SJCRH30 (cell line): ENCODE measurements at regions not wholly inside any gene's neighbourhood (a gene's known extent, or its start where the extent isn't known, plus 50 kb on each side); places are given as distances from the start of the nearest gene placed in this dataset.

Source experiments
- DNase-seq, 2 experiments: peaks; one replicate each; pipeline ENCODE4 v3.0.0-alpha.2; 2015 to 2020
- H3K27ac ChIP-seq: fragments of 250-450 bp; sonication (Bioruptor Pico); 2 replicates; pipeline ENCODE4 v1.5.1; 2020; ENCODE audit warnings: mild to moderate bottlenecking, moderate library complexity
- H3K27me3 ChIP-seq: fragments of 250-450 bp; sonication (Bioruptor Pico); 2 replicates; pipeline ENCODE4 v1.5.1; 2020; ENCODE audit warnings: mild to moderate bottlenecking, moderate library complexity
- H3K36me3 ChIP-seq: fragments of 250-450 bp; sonication (Bioruptor Pico); 2 replicates; pipeline ENCODE4 v1.5.1; 2020; ENCODE audit warnings: mild to moderate bottlenecking, moderate library complexity
- H3K4me1 ChIP-seq: fragments of 250-450 bp; sonication (Bioruptor Pico); 2 replicates; pipeline ENCODE4 v1.5.1; 2020; ENCODE audit warnings: mild to moderate bottlenecking, moderate library complexity
- H3K4me3 ChIP-seq: fragments of 250-450 bp; sonication (Bioruptor Pico); 2 replicates; pipeline ENCODE4 v1.5.1; 2020; ENCODE audit warnings: mild to moderate bottlenecking, moderate library complexity
- H3K9me3 ChIP-seq: fragments of 250-450 bp; sonication (Bioruptor Pico); replicated peaks from 2 replicates; pipeline ENCODE4 v1.5.1; 2020; ENCODE audit warnings: mild to moderate bottlenecking, moderate library complexity

DNA sequence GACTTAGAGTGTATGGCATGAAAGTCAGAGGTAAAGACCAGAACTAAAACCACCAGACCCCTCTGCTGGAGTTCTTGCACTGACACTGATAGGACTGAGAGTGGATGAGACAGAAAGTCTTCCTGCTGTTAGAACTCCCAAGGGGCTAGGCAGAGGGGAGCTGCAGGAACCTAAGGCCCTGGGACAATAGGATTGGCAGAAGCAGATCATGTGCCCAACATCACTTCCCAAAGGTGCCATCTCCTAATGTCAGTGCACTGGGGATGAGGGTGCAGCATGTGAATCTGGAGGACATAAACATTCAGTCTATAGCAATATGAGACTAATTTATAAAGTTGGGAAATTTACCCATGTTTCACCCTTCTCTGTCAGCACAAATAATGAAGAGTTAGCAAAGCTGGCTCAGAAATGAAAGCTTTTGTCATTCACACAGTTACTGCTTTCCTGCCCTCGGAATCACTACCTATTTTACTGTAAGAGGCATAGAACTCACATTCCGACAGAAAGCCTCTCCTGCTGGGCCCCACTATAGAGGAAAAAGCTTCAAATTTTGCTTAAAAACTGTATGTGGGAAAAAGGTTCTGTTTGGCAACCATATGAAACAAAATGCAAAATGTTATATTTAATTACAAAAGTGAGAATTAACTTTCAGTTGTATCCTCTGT, 49.9 kb upstream of the SSX2IP start:
- no peak overlapping the region for H3K4me3 ChIP-seq
- no peaks in the 10 kb centered on the region for H3K4me1 ChIP-seq
- no peak for DNase-seq
- H3K27me3 ChIP-seq = no peaks in the 10 kb centered on the region
- H3K9me3 ChIP-seq = no peaks in the 10 kb centered on the region
- no peaks in the 10 kb centered on the region for H3K36me3 ChIP-seq
- H3K27ac ChIP-seq = no peak overlapping the region
